ENCODE measurements at regions not wholly inside any gene's neighbourhood (a gene's known extent, or its start where the extent isn't known, plus 50 kb on each side); places are given as distances from the start of the nearest gene placed in this dataset.

GRCh38 chr22:47373648-47374272 lies 611.3 kb downstream of the TBC1D22A start:
- H3K27ac ChIP-seq (ENCODE audit: low read depth, low read length) = no peak overlapping the region
- H3K9me2 ChIP-seq (replicated peaks; ENCODE audit: control insufficient read depth, low read length) = no peaks in the 10 kb centered on the region
- H3F3A ChIP-seq (ENCODE audit: control insufficient read depth, insufficient read depth) = no peaks in the 10 kb centered on the region
- H3K36me3 ChIP-seq (ENCODE audit: control insufficient read depth, low read length) = no peaks in the 10 kb centered on the region
- H4K20me1 ChIP-seq (ENCODE audit: control insufficient read depth, insufficient read depth, low read depth, low read length) = no peaks in the 10 kb centered on the region
- H3K9me3 ChIP-seq (ENCODE audit: control insufficient read depth, insufficient read depth, low read length) = no peaks in the 10 kb centered on the region
- no peaks in the 10 kb centered on the region for H3K4me1 ChIP-seq (ENCODE audit: control insufficient read depth, low read length)
- H3K4me3 ChIP-seq (ENCODE audit: low read length) = no peak overlapping the region
- no peaks in the 10 kb centered on the region for H3K79me2 ChIP-seq (ENCODE audit: control insufficient read depth, low read length)
- no peaks in the 10 kb centered on the region for H3K27me3 ChIP-seq (ENCODE audit: control insufficient read depth, low read length)
- TF ChIP-seq EZH2phosphoT487 (IDR thresholded peaks at IDR 0.05; ENCODE audit: borderline replicate concordance, low read length) = no peak
- no peak overlapping the region for H3K4me2 ChIP-seq (ENCODE audit: low read length)

- H3K27ac ChIP-seq (ENCODE audit: low read depth, low read length) = no peak overlapping the region
Measured at GRCh38 chr22:47372596-47373385, 610.3 kb downstream of the TBC1D22A start.

GRCh38 chr22:47372111-47372581 lies 609.7 kb downstream of the TBC1D22A start:
- H4K20me1 ChIP-seq (ENCODE audit: control insufficient read depth, insufficient read depth, low read depth, low read length) = no peaks in the 10 kb centered on the region
- H3K9me2 ChIP-seq (replicated peaks; ENCODE audit: control insufficient read depth, low read length) = no peaks in the 10 kb centered on the region
- no peak overlapping the region for H3K4me2 ChIP-seq (ENCODE audit: low read length)
- H3K27ac ChIP-seq (ENCODE audit: low read depth, low read length) = no peak overlapping the region
- H3K9me3 ChIP-seq (ENCODE audit: control insufficient read depth, insufficient read depth, low read length) = no peaks in the 10 kb centered on the region
- no peaks in the 10 kb centered on the region for H3K27me3 ChIP-seq (ENCODE audit: control insufficient read depth, low read length)
- no peaks in the 10 kb centered on the region for H3K79me2 ChIP-seq (ENCODE audit: control insufficient read depth, low read length)
- TF ChIP-seq EZH2phosphoT487 (IDR thresholded peaks at IDR 0.05; ENCODE audit: borderline replicate concordance, low read length) (no peak), CTCF (IDR thresholded peaks at IDR 0.05; ENCODE audit: low read depth, low read length, poor library complexity, severe bottlenecking) (no peak)
- H3K4me3 ChIP-seq (ENCODE audit: low read length) = no peak overlapping the region
- H3K4me1 ChIP-seq (ENCODE audit: control insufficient read depth, low read length) = no peaks in the 10 kb centered on the region
- H3F3A ChIP-seq (ENCODE audit: control insufficient read depth, insufficient read depth) = no peaks in the 10 kb centered on the region
- H3K36me3 ChIP-seq (ENCODE audit: control insufficient read depth, low read length) = no peaks in the 10 kb centered on the region

More at GRCh38 chr22:47372596-47373385, 610.3 kb downstream of the TBC1D22A start:
- Histone ChIP-seq H3K36me3 (ENCODE audit: control insufficient read depth, low read length) (no peaks in the 10 kb centered on the region), H3K4me1 (ENCODE audit: control insufficient read depth, low read length) (no peaks in the 10 kb centered on the region), H3K9me2 (replicated peaks; ENCODE audit: control insufficient read depth, low read length) (no peaks in the 10 kb centered on the region), H3K27me3 (ENCODE audit: control insufficient read depth, low read length) (no peaks in the 10 kb centered on the region), H3K4me3 (ENCODE audit: low read length) (no peak overlapping the region), H3K79me2 (ENCODE audit: control insufficient read depth, low read length) (no peaks in the 10 kb centered on the region), H3F3A (ENCODE audit: control insufficient read depth, insufficient read depth) (no peaks in the 10 kb centered on the region), H3K4me2 (ENCODE audit: low read length) (no peak overlapping the region), H3K9me3 (ENCODE audit: control insufficient read depth, insufficient read depth, low read length) (no peaks in the 10 kb centered on the region), H4K20me1 (ENCODE audit: control insufficient read depth, insufficient read depth, low read depth, low read length) (no peaks in the 10 kb centered on the region)
- TF ChIP-seq CTCF (IDR thresholded peaks at IDR 0.05; ENCODE audit: low read depth, low read length, poor library complexity, severe bottlenecking) (no peak), EZH2phosphoT487 (IDR thresholded peaks at IDR 0.05; ENCODE audit: borderline replicate concordance, low read length) (no peak)
